Panc1 (cell line): ENCODE measurements at regions not wholly inside any gene's neighbourhood (a gene's known extent, or its start where the extent isn't known, plus 50 kb on each side); places are given as distances from the start of the nearest gene placed in this dataset.

Experiments used
- ATAC-seq: fragments of 200-7000 bp; cut with Tn5 transposase; 2 replicates; pipeline ENCODE4 v1.9.1; 2020; ENCODE audit warnings: mild to moderate bottlenecking, moderate library complexity
- BruUV-seq: library from RNA; stranded (reverse); fragments of 400-500 nt; replicated peaks from 2 replicates; lab custom pipeline; 2021; lab: Mats Ljungman, UMichigan
- CTCF ChIA-PET: fragments of 300-600 bp; sonication (Branson Sonifier 250); formaldehyde crosslinking; loops from one replicate; lab custom pipeline; 2022; ENCODE audit warnings: antibody characterized with exemption; lab: Charles Lee
- POLR2A ChIA-PET: fragments of 300-600 bp; sonication (Branson Sonifier 250); formaldehyde crosslinking; loops from one replicate; lab custom pipeline; 2022; ENCODE audit warnings: antibody characterized with exemption; lab: Charles Lee
- DNase-seq: peaks from one replicate; pipeline ENCODE4 v3.0.0-alpha.2; 2010; ENCODE audit warnings: low read depth, low spot score
- H3K27ac ChIP-seq: 2 replicates; pipeline ENCODE4 v1.5.1; 2011; ENCODE audit warnings: mild to moderate bottlenecking, low read length, inconsistent platforms
- H3K27me3 ChIP-seq: fragments of 200-500 bp; sonication (Bioruptor generic); 2 replicates; pipeline ENCODE4 v1.6.0; 2014; ENCODE audit warnings: low read length, inconsistent platforms; ENCODE audit not compliant: control insufficient read depth, insufficient read depth
- H3K36me3 ChIP-seq: fragments of 200-500 bp; sonication (Bioruptor generic); 2 replicates; pipeline ENCODE4 v1.5.1; 2014; ENCODE audit warnings: inconsistent platforms, mild to moderate bottlenecking, low read length, moderate library complexity; ENCODE audit not compliant: control insufficient read depth, insufficient read depth
- H3K4me1 ChIP-seq: 2 replicates; pipeline ENCODE4 v1.5.1; 2011; ENCODE audit warnings: inconsistent platforms, mild to moderate bottlenecking, low read length, moderate library complexity; ENCODE audit not compliant: control insufficient read depth, insufficient read depth
- H3K4me3 ChIP-seq, 2 experiments: 2 replicates each; pipeline ENCODE4 v1.5.1; 2011 to 2012; ENCODE audit warnings: low read depth in 2 of 2, low read length in 2 of 2, mild to moderate bottlenecking in 2 of 2, inconsistent platforms in 1 of 2, moderate library complexity in 1 of 2
- H3K9me3 ChIP-seq: fragments of 200-500 bp; sonication (Bioruptor generic); 2 replicates; pipeline ENCODE4 v1.5.1; 2014; ENCODE audit warnings: low read depth, mild to moderate bottlenecking, inconsistent platforms, low read length, moderate library complexity; ENCODE audit not compliant: control insufficient read depth, insufficient read depth
- CTCF ChIP-seq: fragments of 450-650 bp; IDR thresholded peaks from 2 replicates; pipeline ENCODE4 v1.5.1; 2017; ENCODE audit warnings: mild to moderate bottlenecking
- POLR2AphosphoS5 ChIP-seq: IDR thresholded peaks from 2 replicates; pipeline ENCODE4 v1.6.1; 2012; ENCODE audit warnings: mild to moderate bottlenecking, low read depth, low read length, moderate library complexity
- REST ChIP-seq, 2 experiments: IDR thresholded peaks; 2 replicates each; pipeline ENCODE4 v1.6.1; 2011 to 2012; ENCODE audit warnings: low read depth in 2 of 2, control low read depth in 1 of 2, low read length in 1 of 2, mild to moderate bottlenecking in 1 of 2, moderate library complexity in 1 of 2; ENCODE audit not compliant: insufficient read depth in 1 of 2
- SIN3A ChIP-seq: IDR thresholded peaks from 2 replicates; pipeline ENCODE4 v1.6.1; 2012; ENCODE audit warnings: low read depth, mild to moderate bottlenecking, low read length, moderate library complexity, borderline replicate concordance; ENCODE audit not compliant: insufficient read depth
- TCF7L2 ChIP-seq: IDR thresholded peaks from 2 replicates; pipeline ENCODE4 v1.6.1; 2011; ENCODE audit warnings: mild to moderate bottlenecking, low read depth, low read length, inconsistent platforms
- in situ Hi-C: cut with HindIII; loops from 2 replicates; pipeline ENCODE4 v1.10.0; 2016; ENCODE audit warnings: low sequenced_read_pairs, low pct_unique_long_range_greater_than_20kb
- intact Hi-C: fragments of 100-400 bp; cut with micrococcal nuclease; formaldehyde crosslinking; loops from one replicate; pipeline ENCODE4 v1.10.0; 2022; ENCODE audit not compliant: unreplicated experiment

DNA sequence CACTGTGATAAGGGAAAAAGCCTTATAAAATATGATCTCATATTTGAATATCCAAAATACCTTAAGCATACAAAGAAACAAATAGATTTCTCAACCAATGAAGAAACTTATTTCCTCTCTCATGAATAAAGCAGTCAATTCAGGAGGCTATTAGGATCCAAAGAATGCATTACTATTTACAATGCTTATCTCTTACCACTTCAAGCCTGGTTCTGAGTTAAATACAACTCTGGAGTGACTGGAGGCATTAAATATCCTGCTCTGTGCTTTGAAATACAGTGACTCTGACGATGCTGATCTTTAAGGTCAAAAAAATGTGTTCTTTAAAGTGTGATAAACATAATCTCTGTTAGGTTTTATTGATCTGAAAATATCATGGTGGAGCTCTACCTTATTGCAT is 493.2 kb downstream of the ZWINT start:
- Histone ChIP-seq H3K36me3 (no peaks in the 10 kb centered on the region), H3K9me3 (no peaks in the 10 kb centered on the region), H3K4me3 (no peak overlapping the region), H3K27ac (no peak overlapping the region), H3K27me3 (no peaks in the 10 kb centered on the region), H3K4me1 (no peaks in the 10 kb centered on the region)
- TF ChIP-seq REST (IDR thresholded peaks at IDR 0.05; ENCODE audit: insufficient read depth in 1 of 2, low read depth in 2 of 2, low read length in 1 of 2) (no peak), SIN3A (no peak), POLR2AphosphoS5 (no peak), CTCF (no peak), TCF7L2 (no peak)
- BruUV-seq: no TSS peak
- CTCF ChIA-PET: no interaction called here
- intact Hi-C loops (no loop called here), in situ Hi-C loops (no loop called here)
- no peak for ATAC-seq
- POLR2A ChIA-PET: no interaction called here
- DNase-seq: no peak

GRCh38 chr10:55858730-55859129 is 502.3 kb downstream of the ZWINT start:
- CTCF ChIA-PET: no interaction called here
- no peaks in the 10 kb centered on the region for H3K4me1 ChIP-seq
- no peak for DNase-seq
- no peak for ATAC-seq
- no peak overlapping the region for H3K4me3 ChIP-seq
- TF ChIP-seq SIN3A (no peak), TCF7L2 (no peak), REST (IDR thresholded peaks at IDR 0.05; ENCODE audit: insufficient read depth in 1 of 2, low read depth in 2 of 2, low read length in 1 of 2) (no peak), POLR2AphosphoS5 (no peak), CTCF (no peak)
- H3K27me3 ChIP-seq: no peaks in the 10 kb centered on the region
- no peaks in the 10 kb centered on the region for H3K9me3 ChIP-seq
- H3K27ac ChIP-seq: no peak overlapping the region
- intact Hi-C loops (no loop called here), in situ Hi-C loops (no loop called here)
- H3K36me3 ChIP-seq: no peaks in the 10 kb centered on the region
- POLR2A ChIA-PET: no interaction called here
- BruUV-seq: no TSS peak
